Ammon's horn (tissue), 1 donor: ENCODE measurements at regions not wholly inside any gene's neighbourhood (a gene's known extent, or its start where the extent isn't known, plus 50 kb on each side); places are given as distances from the start of the nearest gene placed in this dataset.

Source experiments
- DNase-seq: peaks from one replicate; pipeline ENCODE4 v3.0.0-alpha.2; 2016; ENCODE audit warnings: low spot score

DNA sequence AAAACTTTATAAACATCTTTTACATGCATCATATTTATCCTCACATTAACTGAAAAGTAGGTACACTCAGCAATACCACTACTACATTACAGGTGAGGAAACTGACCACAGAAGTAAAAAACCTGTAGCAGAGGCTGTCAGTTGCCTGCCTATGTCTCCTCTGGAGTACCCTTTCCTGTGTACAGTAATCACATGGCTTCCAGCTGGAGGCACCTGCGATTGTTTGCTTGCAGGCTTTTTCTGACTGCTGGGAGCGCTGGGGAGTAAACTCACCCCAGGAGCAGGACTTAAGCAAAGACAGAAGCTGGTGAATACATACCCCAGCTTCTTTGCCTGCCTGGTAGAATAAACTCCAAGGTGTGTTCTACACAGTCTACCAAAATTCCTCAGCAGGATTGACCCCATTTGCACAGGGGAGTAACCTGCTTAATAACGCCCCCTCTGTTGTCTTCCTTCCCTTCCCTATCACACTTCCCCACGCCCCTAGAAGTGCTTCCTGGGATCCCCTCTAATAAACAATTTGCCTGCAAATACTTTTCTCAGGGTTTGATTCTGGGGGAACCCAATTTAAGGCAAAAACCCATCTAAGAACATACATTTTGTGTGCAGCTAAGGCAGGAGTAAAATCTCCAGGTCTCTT is 138.9 kb downstream of the PTH2R start:
- no peak for DNase-seq

DNA sequence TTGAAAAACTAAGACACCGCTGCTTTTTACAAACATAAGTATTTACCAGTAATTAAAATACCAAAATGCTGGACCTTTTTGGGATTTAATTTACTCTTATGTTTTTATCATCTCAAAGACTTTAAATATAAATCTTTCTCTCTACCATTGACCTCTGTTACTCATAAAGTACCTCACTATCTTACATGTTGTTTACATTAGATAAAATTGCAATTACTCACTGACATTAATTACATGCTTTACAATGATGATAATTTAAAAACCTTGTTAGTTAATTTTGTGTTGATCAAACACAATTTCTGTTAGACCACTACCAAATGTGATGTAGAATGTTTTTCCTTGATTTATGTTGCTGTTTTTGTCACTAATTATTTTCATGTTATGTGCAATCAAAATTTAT is 139.5 kb downstream of the PTH2R start:
- DNase-seq: no peak

DNA sequence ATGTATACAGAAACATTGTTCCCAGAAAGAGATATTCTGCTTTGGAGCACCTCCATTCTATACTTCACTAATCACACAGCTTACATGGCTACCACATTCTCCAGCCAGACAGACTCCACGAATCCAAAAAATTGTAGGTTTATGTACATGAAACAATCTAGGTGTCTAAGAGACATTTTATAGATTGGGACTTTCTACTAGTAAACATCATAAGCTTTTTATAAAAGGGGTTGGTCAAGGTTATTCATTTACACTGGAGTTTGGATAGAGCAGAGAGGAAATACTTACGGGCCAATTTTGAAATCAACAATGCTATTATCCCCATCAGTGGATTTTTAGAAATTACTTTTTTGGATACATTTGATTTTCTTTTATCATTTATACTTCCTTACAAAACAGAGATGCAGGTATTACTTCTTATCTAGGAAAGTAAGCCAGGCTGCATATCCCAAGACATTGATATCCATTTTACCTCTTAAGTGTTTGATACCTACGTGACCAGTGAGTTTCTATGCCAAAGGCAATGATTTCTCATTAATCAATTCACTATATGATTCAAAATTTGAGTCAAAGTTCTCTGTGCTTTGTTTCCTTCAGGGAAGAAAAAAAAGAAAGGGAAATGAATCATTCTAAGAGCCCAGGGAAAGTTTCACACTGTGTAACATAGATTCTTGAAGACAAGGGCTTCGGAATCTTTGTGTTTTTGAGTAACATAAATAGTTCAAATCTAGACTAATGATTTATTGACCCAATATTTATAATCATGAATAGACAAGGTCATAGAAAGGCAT is 140.5 kb downstream of the PTH2R start:
- DNase-seq: no peak

DNA sequence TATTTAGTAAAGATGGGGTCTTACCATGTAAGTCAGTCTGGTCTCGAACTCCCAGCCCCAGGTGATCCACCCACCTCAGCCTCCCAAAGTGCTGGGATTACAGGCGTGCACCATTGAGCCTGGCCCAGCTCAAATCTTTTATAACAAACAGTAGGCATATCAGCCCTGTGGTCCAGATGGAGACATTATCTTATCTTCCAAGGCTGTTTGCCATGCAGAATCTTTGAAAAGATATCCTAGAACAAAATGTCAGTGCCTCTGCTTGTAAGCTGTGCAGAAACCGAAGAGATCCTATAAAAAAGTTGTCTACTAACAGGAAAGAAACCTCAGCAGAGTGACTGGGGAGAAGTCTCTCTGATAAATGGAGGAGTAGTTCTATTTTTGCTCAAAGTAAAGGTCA is 142.1 kb downstream of the PTH2R start:
- no peak for DNase-seq

DNA sequence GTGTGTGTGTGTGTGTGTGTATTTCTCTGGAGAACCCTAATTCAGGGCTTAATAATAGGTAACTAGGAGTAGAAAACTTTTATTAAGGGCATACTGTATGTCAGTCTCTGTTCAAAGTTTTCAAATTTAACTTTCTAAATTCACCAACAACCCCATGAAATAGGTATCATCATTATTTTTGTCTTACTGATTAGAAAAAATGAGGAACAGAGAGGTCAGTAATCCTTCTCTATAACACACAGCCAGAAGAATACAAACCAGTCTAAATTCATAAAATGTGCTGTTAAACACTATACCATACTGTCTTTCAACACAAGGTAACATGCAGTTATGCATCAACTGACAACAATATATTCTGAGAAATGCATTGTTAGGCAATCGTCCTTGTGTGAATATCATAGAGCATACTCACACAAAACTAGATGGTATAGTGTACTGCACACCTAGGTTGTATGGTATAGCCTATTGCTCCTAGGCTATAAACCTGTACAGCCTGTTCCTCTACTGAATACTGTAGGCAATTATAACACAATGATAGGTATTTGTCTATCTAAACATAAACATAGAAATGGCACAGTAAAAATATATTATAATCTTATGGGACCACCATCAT is 143.1 kb downstream of the PTH2R start:
- no peak for DNase-seq

DNA sequence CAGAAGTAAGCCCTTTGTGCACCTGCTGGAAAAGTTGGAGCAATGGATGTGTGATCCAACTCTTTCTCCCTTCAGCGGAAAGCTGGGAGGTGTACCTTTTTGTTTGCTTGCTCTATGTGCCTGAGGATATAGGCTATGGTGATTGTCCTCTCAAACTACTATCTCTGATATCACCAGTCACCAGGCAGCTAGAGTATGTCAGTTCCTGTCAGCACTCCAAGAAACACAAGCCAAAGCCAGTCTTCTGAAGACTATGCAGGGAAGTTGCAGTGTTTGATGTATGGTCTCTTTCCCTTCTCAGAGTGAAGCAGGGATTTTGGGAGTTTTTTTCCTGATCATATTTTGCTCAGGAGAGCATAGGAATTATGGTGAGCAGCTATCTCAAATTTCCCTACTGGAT is 146.4 kb downstream of the PTH2R start:
- DNase-seq: no peak

DNA sequence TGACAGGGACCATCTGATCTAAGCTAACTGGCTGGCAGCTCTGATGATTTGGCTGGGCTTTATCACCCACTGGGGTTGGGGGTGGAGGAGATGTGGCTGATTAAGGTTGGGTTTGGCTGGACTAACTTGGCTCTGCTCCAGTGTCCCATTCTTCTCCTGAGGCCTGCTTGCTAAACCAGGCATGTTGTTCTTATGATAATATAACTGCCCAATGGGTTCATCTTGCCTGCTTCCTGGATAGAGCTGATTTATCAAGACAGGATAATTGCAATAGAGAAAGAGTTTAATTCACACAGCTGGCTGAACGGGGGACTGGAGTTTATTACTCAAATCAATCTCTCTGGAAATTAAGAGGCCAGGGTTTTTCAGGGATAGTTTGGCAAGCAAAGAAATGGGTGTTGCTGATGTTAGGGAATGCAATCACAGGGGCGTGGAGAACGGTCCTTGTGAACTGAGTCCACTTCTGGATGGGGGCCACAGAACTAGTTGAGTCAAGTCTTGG is 150.4 kb downstream of the PTH2R start:
- DNase-seq: no peak

DNA sequence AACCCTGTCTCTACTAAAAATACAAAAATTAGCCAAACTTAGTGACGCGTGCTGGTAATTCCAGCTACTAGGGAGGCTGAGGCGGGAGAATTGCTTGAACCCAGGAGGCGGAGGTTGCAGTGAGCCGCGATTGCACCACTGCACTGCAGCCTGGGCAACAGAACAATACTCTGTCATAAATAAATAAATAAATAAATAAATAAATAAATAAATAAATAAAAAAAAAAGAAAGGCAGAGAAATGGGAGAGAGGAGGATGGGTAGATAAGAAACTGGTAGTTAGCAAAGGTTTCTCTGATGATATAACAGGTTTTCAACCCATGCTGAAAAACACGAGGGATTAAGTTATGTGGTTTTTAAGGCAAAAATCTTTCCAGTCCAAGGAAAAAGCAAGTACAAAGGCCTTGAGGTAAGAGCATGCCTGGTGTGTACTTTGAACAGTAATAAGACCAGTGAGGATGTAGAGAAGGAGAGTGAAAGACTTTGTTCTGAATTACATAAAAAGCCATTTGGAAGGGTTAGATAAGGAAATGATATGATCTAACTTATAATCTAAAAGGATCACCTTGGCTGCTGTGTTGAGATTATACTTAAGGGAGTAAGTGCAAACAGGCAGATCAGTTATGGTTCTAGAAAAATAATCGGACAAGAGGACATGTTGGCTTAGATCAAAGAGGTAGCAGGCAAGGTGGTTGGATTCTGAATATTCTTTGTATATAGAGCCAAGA is 159.3 kb downstream of the PTH2R start:
- no peak for DNase-seq

DNA sequence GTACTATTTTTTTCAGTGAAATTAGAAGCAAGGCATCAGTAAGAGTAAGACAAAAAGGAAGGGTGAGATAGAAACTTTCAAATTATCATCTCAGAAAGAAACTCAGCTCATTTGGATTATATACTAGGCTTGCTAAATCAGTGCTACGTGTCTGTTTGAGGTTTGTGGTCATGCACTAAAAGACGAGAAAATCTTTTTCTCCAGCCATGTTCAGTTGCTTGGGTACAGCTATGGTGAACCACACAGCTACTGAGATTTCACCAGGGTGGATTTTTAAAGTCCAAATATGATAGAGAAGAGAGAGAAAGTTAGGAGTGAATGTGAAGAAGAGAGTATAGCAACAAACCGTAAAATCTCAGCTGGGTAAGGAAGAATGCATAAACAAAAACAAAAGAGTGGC is 161.6 kb downstream of the PTH2R start:
- DNase-seq: no peak

DNA sequence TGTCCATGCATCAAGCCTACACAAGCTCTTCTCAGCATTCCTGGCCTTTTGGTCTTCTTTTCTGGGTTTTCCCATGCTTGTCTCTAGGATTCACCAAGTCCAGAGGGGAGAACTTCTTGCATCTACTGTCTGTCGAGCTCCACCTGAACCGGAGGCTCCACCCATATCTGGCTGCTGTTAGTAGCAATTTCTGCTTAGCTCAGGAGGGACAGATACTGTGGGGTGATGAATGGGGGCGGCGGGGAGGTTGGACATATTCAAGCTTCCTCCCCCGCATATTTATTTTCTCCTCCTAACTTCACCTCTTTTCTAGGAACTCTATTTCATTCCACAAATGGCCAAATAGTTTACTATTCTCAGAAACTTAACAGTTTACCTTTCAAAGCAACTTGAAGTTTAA is 163.5 kb downstream of the PTH2R start:
- no peak for DNase-seq

DNA sequence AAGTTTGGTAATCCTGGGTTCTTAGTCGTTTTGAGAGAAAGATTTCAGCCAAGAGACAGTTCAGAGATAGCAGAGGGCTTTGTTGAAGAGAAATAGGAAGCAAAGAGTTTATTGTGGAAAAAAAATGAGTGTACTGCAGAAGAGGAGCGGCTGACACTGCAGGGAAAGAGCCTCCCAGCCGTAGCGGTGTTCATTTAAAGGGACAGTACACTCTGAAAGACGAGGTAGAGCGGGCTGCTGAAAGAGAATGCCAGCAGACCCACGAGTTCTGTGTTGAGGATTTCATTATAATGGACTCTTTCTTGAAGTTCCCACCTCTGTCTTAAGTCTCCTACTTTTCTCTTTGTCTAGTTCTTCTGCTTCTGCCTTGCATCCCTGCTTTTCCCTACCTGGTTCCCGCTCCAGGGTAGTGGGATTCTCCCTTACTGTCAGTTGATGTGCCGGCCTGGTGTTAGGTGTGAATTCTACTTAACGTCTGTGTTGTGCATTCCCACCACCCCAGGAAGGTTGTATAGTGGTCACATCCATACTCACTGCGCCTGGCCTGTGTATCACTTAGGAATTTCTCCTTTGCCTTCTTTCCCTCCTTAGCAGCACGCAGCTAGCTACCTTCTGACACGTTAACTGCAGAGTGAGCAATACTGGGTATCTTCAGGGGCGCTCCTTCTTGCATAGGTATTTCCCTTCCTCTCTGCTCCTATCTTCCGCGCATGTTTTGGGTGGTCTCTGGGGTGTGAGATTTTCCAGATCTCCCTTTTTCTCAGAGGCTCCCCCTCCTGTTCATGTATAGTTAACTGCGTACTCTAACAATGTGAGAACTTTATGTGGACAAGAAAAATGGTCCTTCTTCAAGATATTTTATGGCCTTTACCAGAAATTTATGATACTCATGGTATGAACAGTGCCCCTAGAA is 164.5 kb downstream of the PTH2R start:
- no peak for DNase-seq

DNA sequence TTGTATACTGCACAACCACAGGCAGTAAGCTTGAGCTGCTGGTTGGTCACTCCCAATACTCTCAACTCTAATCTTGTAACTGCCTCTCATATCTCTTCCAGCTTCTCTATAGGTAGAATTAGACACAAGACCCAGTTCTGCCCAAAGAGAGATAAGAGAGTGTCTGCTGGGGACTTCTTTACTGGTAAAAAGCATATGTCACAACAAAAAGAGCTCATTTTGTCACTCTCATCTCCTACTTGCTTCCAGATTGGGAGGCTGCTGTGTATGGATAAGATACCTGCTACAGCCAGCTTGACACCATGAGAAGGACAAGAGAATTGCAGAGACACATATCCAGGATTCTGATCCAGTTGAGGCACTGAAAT is 165.2 kb downstream of the PTH2R start:
- no peak for DNase-seq

DNA sequence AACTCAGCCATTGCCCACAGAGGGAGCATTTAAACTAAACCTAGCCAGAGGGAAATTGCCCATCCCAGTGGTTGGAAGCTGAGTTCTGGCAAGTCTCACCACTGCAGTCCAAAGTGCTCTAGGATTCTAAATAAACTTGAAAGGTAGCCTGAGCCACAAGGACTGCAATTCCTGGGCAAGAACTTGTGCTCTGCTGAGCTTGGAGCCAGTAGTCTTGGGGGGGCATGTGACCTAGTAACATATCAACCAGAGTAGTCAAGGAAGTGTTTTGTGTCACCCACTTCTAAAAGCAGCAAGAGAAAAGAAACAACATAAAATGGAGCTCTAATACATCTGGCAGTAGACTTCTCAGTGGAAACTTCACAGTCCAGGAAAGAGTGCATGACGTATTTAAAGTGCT is 167.0 kb downstream of the PTH2R start:
- DNase-seq: no peak

DNA sequence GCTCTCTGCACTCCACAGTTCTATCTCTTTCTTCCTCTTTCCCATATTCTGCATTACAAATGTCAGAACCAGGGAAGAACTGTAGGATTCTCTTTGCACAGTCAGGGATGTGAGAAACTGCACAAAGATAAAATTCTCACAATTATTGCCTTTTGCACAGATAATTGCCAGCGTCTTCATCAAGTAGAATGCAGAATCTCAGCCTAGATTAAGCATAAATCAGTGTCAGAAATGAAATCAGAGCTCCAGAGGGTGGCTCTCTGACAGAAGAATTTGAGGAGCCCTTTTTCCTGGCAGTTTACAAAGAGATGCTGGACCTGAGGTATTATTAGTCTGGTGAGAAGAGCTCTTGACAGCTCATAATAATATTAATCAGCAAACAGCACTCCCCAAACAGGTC is 173.1 kb downstream of the PTH2R start:
- no peak for DNase-seq

DNA sequence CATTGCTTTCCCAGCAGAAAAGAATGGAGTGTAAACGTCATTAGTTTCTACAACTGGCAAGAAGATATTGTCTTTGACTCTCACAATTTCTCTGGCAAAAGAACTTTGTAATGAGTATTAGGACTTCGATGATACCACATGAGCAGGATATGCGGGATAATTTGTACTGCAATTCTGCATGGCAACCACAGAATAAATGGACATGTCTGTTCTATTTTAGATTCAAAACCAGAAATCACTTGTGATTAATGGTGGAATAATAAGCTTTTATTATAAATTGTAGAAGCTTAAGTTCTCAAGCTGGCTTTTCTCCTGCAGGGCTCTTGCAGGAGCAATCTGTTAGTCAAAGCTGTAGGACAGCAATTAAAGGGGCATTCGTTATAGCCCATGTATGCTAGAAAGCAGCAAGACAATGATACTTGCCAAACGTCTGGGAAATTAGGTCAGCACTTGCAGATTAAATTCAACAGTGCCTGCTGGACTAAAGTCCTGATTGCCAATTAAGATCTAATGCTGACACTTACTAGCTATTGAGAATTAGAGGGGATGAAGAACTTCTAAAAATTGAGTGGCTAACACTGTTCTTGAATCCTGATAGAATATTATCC is 177.9 kb downstream of the PTH2R start:
- peak; percentile 17 for DNase-seq

DNA sequence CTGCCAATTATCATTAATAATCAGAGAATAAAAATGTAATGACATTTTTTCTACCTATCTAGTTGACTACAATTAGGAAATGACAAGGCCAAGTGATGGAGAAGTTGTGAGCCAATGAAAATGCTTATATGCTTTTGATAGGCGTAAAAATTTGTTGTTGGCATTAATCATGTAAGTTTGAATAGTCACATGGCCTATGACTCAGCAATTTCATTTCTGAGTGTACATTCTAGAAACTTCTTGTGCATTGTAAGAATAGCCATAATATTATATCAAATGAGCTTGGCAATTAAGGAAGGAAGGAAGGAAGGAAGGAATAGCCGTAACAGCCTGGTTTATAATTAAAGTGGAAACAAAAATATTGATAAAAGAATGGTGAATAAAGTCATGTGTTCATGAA is 179.9 kb downstream of the PTH2R start:
- DNase-seq: no peak

DNA sequence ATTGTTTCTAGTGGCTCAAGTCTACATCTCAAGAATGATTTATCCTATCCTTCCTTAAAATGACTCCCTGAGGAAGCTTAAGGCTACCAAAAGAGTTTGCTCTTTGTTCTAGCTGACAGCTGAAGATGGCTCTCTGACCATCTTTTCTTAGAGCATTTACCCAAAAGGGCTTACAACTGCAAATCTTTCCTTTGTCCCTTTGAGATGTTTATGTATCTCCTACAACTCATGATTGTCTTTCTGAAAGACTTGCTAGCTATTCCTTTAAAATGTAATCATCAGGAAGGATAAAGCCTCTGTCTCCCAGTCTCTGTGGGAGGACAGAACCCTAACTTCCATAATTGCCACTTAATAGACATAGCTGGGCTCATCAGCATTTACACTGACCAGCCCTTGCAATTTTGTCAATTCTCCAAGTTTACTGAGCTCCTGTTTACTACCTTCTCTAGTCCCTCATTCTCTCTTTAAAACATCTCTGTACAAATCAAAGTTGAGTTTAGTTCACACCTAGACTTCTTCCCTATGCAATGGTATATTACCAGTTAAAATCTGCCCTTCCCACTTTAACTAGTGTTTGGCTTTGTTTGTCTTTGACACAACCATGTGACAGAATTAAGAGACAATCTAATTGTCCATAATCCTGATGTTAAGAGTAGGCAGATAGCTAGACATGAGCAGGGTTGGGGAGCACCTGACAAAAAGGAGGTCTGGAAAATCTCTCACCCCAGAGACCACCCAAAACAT is 188.2 kb downstream of the PTH2R start:
- no peak for DNase-seq

DNA sequence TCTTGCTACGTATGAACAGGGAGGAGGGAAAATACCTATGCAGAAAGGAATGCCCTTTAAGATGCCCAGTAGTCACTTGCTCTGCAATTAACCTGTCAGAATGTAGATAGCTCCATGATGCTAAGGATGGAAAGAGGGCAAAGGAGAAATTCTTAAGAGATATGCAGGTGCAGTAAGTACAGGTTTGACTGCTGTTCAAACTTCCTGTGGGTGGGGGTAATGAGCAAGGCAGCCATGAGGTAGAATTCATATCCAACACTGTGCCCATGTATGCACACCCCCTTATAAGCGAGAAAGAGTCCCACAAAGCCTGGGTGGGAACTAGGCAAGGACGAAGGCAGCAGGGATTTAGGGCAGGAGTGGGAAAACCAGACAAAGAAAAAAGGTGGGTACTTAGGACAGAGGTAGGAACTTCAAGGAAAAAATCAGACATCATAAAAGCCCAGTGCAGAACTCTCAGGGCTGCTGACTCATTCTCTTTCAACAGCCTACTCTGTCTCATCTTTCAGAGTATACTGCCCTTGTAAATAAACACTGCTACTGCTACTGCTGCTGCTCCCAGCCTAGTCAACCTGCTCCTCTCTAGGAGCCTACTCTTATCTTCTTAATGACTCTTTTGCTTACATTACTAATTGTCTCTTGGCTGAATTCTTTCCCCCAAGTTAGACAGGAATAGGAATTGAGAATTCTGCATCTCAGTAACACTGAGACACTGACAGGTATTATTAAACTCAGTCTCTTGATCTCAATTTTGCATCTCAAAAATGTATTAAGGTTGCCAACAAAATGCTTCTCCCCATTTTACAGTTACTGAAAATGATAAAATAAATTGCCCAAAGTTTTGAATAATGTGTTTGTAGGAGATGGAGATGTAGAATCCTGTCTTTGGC is 189.0 kb downstream of the PTH2R start:
- no peak for DNase-seq

DNA sequence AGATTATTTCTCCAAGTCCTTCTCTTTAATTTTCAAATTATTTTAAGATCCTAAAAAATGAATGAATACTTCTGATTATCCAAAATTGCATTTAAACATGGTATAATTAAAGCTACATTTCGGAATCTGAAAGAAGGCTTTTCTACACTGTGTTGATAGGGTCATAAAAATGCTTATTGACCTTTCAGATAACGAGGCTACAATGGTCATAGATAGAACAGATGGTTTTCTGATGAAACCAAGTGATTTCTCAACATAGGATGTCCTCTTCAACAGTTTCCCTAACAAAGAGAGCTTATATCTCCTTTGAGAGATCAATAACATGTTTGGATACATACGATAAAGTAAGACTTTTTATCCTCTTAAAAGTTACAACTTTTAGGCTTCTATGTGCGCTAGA is 201.1 kb downstream of the PTH2R start:
- no peak for DNase-seq
